Coronary artery (tissue), 2 donors: ENCODE measurements at regions not wholly inside any gene's neighbourhood (a gene's known extent, or its start where the extent isn't known, plus 50 kb on each side); places are given as distances from the start of the nearest gene placed in this dataset.
"Not testable (repeated sequence)": the region's sequence is repeated elsewhere in the genome, so short reads cannot be mapped to it uniquely, and the experiment has no call there.

Experiments used
- DNase-seq: peaks from one replicate; pipeline ENCODE4 v3.0.0-alpha.2; 2017; ENCODE audit warnings: low spot score
- H3K27ac ChIP-seq, 2 donors: fragments of 200-600 bp; sonication (generic); one replicate each; pipeline ENCODE4 v1.5.1; 2016 to 2019
- H3K4me3 ChIP-seq: fragments of 200-600 bp; sonication (generic); 2 replicates; pipeline ENCODE4 v1.5.1; 2016; ENCODE audit warnings: mild to moderate bottlenecking, moderate library complexity
- CTCF ChIP-seq: fragments of 200-600 bp; sonication (generic); IDR thresholded peaks from one replicate; pipeline ENCODE4 v1.5.1; 2019; ENCODE audit warnings: antibody characterized with exemption

- DNase-seq, H3K27ac ChIP-seq, H3K4me3 ChIP-seq: not testable (repeated sequence)
Observed at GRCh38 chr4:67412153-67412712, 133.1 kb downstream of the CENPC start.

GRCh38 chr4:67403342-67403741 lies 142.0 kb downstream of the CENPC start:
- H3K27ac ChIP-seq: no peak overlapping the region
- no peak for TF ChIP-seq CTCF
- no peak for DNase-seq
- H3K4me3 ChIP-seq: no peak overlapping the region

GRCh38 chr4:67401902-67402301 lies 143.4 kb downstream of the CENPC start:
- TF ChIP-seq CTCF: no peak
- Histone ChIP-seq H3K4me3 (no peak overlapping the region), H3K27ac (no peak overlapping the region)
- no peak for DNase-seq

- no peak for DNase-seq
- no peak for TF ChIP-seq CTCF
- Histone ChIP-seq H3K4me3 (no peak overlapping the region), H3K27ac (no peak overlapping the region)
Observed at GRCh38 chr4:67397931-67398330, 147.4 kb downstream of the CENPC start.

GRCh38 chr4:67397031-67397430 lies 148.3 kb downstream of the CENPC start:
- Histone ChIP-seq H3K27ac (no peak overlapping the region), H3K4me3 (no peak overlapping the region)
- TF ChIP-seq CTCF: no peak
- no peak for DNase-seq

GRCh38 chr4:67396008-67396407 lies 149.3 kb downstream of the CENPC start:
- Histone ChIP-seq H3K27ac (no peak overlapping the region), H3K4me3 (no peak overlapping the region)
- TF ChIP-seq CTCF: no peak
- no peak for DNase-seq

GRCh38 chr4:67394879-67395278 lies 150.4 kb downstream of the CENPC start:
- DNase-seq: no peak
- Histone ChIP-seq H3K4me3 (no peak overlapping the region), H3K27ac (no peak overlapping the region)
- TF ChIP-seq CTCF: no peak
